ENCODE measurements at regions not wholly inside any gene's neighbourhood (a gene's known extent, or its start where the extent isn't known, plus 50 kb on each side); places are given as distances from the start of the nearest gene placed in this dataset.
"Not testable (repeated sequence)": the region's sequence is repeated elsewhere in the genome, so short reads cannot be mapped to it uniquely, and the experiment has no call there.

DNA sequence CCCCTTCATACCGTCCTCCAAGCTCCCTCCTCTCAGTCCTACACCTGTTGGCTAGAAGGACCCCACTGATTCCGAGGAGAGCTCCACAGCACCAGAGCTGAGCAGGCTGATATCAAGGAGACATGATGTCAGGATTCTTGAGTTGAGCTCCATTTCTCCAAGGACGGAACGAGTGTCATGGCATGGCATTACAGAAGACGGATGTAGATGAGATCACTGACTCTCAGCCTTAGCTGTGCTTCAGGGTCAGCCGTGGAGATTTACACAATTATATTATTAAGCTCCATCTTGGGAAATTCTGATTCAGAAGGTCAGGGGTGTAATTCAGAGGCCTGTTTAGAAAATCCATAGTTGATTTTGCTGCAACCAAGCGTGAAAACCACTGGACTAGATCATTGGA is 428.9 kb upstream of the B3GAT1 start:
- Histone ChIP-seq H3K9me3 (replicated peaks in 1 of 3) (no peaks in the 10 kb centered on the region), H3K4me1 (replicated peaks in 1 of 2) (no peaks in the 10 kb centered on the region), H3K27ac (no peak overlapping the region), H3K4me3 (no peak overlapping the region), H3K36me3 (replicated peaks in 1 of 2) (no peaks in the 10 kb centered on the region), H3K27me3 (peaks cover 8% of the 10 kb centered on the region)
- DNase-seq: no peak
- WGBS, 4 donors: 52 to 77% (median 63%) methylated on average over 7 of the region's 7 CpGs
- TF ChIP-seq, protein P1, sequence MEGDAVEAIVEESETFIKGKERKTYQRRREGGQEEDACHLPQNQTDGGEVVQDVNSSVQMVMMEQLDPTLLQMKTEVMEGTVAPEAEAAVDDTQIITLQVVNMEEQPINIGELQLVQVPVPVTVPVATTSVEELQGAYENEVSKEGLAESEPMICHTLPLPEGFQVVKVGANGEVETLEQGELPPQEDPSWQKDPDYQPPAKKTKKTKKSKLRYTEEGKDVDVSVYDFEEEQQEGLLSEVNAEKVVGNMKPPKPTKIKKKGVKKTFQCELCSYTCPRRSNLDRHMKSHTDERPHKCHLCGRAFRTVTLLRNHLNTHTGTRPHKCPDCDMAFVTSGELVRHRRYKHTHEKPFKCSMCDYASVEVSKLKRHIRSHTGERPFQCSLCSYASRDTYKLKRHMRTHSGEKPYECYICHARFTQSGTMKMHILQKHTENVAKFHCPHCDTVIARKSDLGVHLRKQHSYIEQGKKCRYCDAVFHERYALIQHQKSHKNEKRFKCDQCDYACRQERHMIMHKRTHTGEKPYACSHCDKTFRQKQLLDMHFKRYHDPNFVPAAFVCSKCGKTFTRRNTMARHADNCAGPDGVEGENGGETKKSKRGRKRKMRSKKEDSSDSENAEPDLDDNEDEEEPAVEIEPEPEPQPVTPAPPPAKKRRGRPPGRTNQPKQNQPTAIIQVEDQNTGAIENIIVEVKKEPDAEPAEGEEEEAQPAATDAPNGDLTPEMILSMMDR (IDR thresholded peaks at IDR 0.05): no peak
- no peak for TF ChIP-seq POLR2A (IDR thresholded peaks at IDR 0.05)
- intact Hi-C loops (cut with DNase I): no loop called here

DNA sequence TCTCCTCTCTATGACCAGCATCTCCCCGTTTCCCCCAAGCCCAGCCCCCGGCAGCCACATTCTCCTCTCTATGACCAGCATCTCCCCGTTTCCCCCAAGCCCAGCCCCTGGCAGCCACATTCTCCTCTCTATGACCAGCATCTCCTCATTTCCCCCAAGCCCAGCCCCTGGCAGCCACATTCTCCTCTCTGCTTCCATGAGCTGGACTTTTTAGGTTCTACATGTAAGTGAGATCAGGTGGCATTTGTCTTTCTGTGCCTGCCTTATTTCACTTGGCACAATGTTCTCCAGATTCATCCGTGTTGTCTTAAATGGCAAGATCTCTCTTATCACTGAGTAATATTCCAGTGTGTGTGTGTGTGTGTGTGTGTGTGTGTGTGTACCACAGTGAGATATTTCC is 428.1 kb upstream of the B3GAT1 start:
- H3K27me3 ChIP-seq; intact Hi-C loops (cut with DNase I): not testable (repeated sequence)
- 56 to 80% (median 72%) methylated on average over 1 to 2 of the region's 4 CpGs for WGBS, 4 donors

DNA sequence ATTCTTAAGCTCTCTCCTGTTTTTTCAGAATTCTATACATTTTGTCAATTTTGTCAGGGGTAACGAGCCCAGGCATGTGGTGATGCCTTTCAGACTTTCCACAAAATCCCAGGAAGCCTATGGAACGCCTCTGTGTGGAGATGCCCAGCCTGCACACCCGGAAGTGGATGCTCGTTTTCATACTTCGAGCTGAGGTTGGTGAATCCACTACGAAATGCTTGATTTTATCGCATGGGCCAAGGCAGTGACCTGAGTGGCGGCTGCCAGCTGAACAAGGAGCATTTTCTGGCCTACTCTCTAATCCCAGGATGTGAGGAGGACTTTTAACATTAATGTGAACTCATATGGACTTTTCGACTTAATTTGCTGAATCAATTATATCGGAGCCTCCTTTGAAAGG is 426.7 kb upstream of the B3GAT1 start:
- intact Hi-C loops (cut with DNase I): no loop called here
- no peak for DNase-seq
- no peaks in the 10 kb centered on the region for H3K36me3 ChIP-seq (replicated peaks in 1 of 2)
- WGBS, 4 donors: 74 to 91% (median 80%) methylated on average over 8 to 10 of the region's 10 CpGs
- H3K4me3 ChIP-seq: no peak overlapping the region
- peaks cover 3% of the 10 kb centered on the region for H3K27me3 ChIP-seq
- H3K27ac ChIP-seq: no peak overlapping the region
- H3K4me1 ChIP-seq (replicated peaks in 1 of 2): no peaks in the 10 kb centered on the region
- TF ChIP-seq, protein P1 (IDR thresholded peaks at IDR 0.05): no peak
- no peak for TF ChIP-seq POLR2A (IDR thresholded peaks at IDR 0.05)
- no peaks in the 10 kb centered on the region for H3K9me3 ChIP-seq (replicated peaks in 1 of 3)

More for the DNA sequence above, 428.1 kb upstream of the B3GAT1 start:
- DNase-seq; H3K4me1 ChIP-seq (replicated peaks in 1 of 2); H3K36me3 ChIP-seq (replicated peaks in 1 of 2); H3K9me3 ChIP-seq (replicated peaks in 1 of 3); H3K27ac ChIP-seq; H3K4me3 ChIP-seq: not testable (repeated sequence)

DNA sequence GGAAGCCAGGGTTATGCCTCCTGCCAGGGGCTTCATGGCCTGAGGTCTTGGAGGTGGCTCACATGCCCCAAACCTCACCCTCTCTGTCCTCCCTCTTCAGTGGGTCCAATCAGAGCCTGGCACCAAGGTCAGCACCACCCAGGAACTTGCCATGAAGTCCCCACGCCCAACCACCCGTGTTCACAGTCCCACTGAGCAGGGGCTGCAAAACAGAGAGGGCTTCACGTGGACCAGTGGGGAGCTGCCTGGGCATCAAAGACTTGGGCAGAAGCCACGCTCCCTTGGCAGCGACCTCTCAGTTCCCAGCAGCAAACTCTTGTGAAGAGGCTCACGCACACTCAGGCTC is 425.8 kb upstream of the B3GAT1 start:
- Histone ChIP-seq H3K27me3 (peaks cover 1% of the 10 kb centered on the region), H3K9me3 (replicated peaks in 1 of 3) (no peaks in the 10 kb centered on the region), H3K36me3 (replicated peaks in 1 of 2) (no peaks in the 10 kb centered on the region), H3K27ac (no peak overlapping the region), H3K4me1 (replicated peaks in 1 of 2) (no peaks in the 10 kb centered on the region), H3K4me3 (no peak overlapping the region)
- WGBS, 4 donors: 71 to 85% (median 81%) methylated on average over 2 to 6 of the region's 6 CpGs
- intact Hi-C loops (cut with DNase I): no loop called here
- TF ChIP-seq, protein P1 (IDR thresholded peaks at IDR 0.05): no peak
- no peak for TF ChIP-seq POLR2A (IDR thresholded peaks at IDR 0.05)
- no peak for DNase-seq

DNA sequence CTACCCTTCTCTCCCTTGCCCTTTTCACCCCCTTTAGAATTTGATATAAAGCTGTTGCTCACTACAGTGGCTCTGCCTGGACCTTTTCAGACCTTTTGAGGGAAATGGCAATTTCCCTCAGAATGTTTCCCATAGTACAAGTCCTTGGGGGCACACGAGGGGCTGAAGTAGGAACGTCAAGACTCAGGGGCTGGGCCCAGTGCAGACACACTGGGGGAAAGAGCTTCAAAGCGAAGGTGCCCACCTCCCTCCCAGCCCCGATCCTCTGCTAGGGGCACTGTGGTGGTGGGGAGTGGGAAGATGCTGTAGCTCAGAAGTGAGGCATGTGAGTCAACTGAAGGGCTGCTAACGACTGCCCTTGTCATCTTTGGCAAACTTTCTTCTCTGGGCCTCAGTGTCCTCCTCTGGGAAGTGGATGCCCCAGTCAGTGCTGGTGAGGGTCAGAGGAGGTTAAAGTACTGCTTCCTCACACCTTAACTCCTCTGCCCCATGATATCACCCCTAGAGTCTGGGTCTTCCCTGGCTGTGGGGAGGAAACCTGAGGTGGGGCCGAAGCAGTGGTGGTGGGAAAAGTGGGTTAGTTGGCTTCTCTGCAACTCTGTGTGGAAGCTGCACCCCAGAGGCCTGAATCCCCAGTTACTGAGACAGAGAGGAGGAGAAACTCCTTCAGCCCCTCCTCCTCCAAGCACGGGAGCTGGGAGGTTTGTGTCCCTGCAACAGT is 425.3 kb upstream of the B3GAT1 start:
- Histone ChIP-seq H3K27ac (no peak overlapping the region), H3K9me3 (replicated peaks in 1 of 3) (no peaks in the 10 kb centered on the region), H3K36me3 (replicated peaks in 1 of 2) (no peaks in the 10 kb centered on the region), H3K27me3 (no peaks in the 10 kb centered on the region), H3K4me3 (no peak overlapping the region), H3K4me1 (replicated peaks in 1 of 2) (no peaks in the 10 kb centered on the region)
- TF ChIP-seq, protein P1 (IDR thresholded peaks at IDR 0.05): no peak
- no peak for TF ChIP-seq POLR2A (IDR thresholded peaks at IDR 0.05)
- intact Hi-C loops (cut with DNase I): no loop called here
- no peak for DNase-seq
- WGBS, 4 donors: 68 to 72% (median 71%) methylated on average over 7 of the region's 7 CpGs

Data from adrenal gland (tissue), 9 donors.